ENCODE measurements at regions not wholly inside any gene's neighbourhood (a gene's known extent, or its start where the extent isn't known, plus 50 kb on each side); places are given as distances from the start of the nearest gene placed in this dataset.

- peaks cover 10% of the 10 kb centered on the region for H3K4me1 ChIP-seq (ENCODE audit: control insufficient read depth, extremely low read depth, insufficient read depth, low read length)
- dilution Hi-C loops (cut with MboI; ENCODE audit: extremely low pct_ligation_motif_present, low sequenced_read_pairs) = no loop called here
- H3K9me1 ChIP-seq (ENCODE audit: control insufficient read depth, extremely low read depth, insufficient read depth, low read length) = no peaks in the 10 kb centered on the region
- peak; percentile 94 for FAIRE-seq
- H3K4me3 ChIP-seq (ENCODE audit: control insufficient read depth in 2 of 3, extremely low read depth in 1 of 3, insufficient read depth in 2 of 3, low read depth in 1 of 3, low read length in 3 of 3) = no peak overlapping the region
- no peaks in the 10 kb centered on the region for H3K36me3 ChIP-seq (ENCODE audit: control insufficient read depth in 2 of 2, extremely low read depth in 1 of 2, insufficient read depth in 2 of 2, low read length in 2 of 2)
- H3K27me3 ChIP-seq (ENCODE audit: control insufficient read depth, extremely low read depth, insufficient read depth, low read length) = no peaks in the 10 kb centered on the region
- DNase-seq (ENCODE audit: low read depth, low spot score) = no peak
- H2AFZ ChIP-seq (ENCODE audit: control insufficient read depth, low read length) = peak overlapping the region; percentile 46
- H3K9ac ChIP-seq (ENCODE audit: control insufficient read depth, extremely low read depth, insufficient read depth, low read length) = no peak overlapping the region
- H3K79me2 ChIP-seq (ENCODE audit: control insufficient read depth, insufficient read depth, low read length) = no peaks in the 10 kb centered on the region
- TF ChIP-seq EZH2 (IDR thresholded peaks at IDR 0.05; ENCODE audit: low read length) = no peak
- TF ChIP-seq CTCF (optimal IDR thresholded peaks at IDR 0.05 in 1 of 3, IDR thresholded peaks at IDR 0.05 in 1 of 3, conservative IDR thresholded peaks at IDR 0.05 in 1 of 3; ENCODE audit: extremely low read depth in 1 of 3, insufficient read depth in 2 of 3, low read length in 3 of 3) = no peak
- H4K20me1 ChIP-seq (ENCODE audit: control insufficient read depth, extremely low read depth, insufficient read depth, low read length) = no peaks in the 10 kb centered on the region
- H3K9me3 ChIP-seq (ENCODE audit: control insufficient read depth, low read depth, low read length) = no peaks in the 10 kb centered on the region
- no peak overlapping the region for H3K27ac ChIP-seq (ENCODE audit: control insufficient read depth, insufficient read depth, low read length)
- peak overlapping the region; percentile 56 for H3K4me2 ChIP-seq (ENCODE audit: control insufficient read depth, extremely low read depth, insufficient read depth, low read depth, low read length)
Measured at GRCh38 chr4:123200051-123200940, 196.3 kb upstream of the SPRY1 start.

GRCh38 chr4:123204737-123205136 lies 191.9 kb upstream of the SPRY1 start:
- no peaks in the 10 kb centered on the region for H3K9me1 ChIP-seq (ENCODE audit: control insufficient read depth, extremely low read depth, insufficient read depth, low read length)
- no peaks in the 10 kb centered on the region for H3K36me3 ChIP-seq (ENCODE audit: control insufficient read depth in 2 of 2, extremely low read depth in 1 of 2, insufficient read depth in 2 of 2, low read length in 2 of 2)
- TF ChIP-seq EZH2 (IDR thresholded peaks at IDR 0.05; ENCODE audit: low read length) (no peak), CTCF (optimal IDR thresholded peaks at IDR 0.05 in 1 of 3, IDR thresholded peaks at IDR 0.05 in 1 of 3, conservative IDR thresholded peaks at IDR 0.05 in 1 of 3; ENCODE audit: extremely low read depth in 1 of 3, insufficient read depth in 2 of 3, low read length in 3 of 3) (no peak)
- H3K27ac ChIP-seq (ENCODE audit: control insufficient read depth, insufficient read depth, low read length) = no peak overlapping the region
- H3K9ac ChIP-seq (ENCODE audit: control insufficient read depth, extremely low read depth, insufficient read depth, low read length) = no peak overlapping the region
- peaks cover 10% of the 10 kb centered on the region for H3K4me1 ChIP-seq (ENCODE audit: control insufficient read depth, extremely low read depth, insufficient read depth, low read length)
- no peaks in the 10 kb centered on the region for H4K20me1 ChIP-seq (ENCODE audit: control insufficient read depth, extremely low read depth, insufficient read depth, low read length)
- H2AFZ ChIP-seq (ENCODE audit: control insufficient read depth, low read length) = no peak overlapping the region
- dilution Hi-C loops (cut with MboI; ENCODE audit: extremely low pct_ligation_motif_present, low sequenced_read_pairs) = no loop called here
- H3K27me3 ChIP-seq (ENCODE audit: control insufficient read depth, extremely low read depth, insufficient read depth, low read length) = no peaks in the 10 kb centered on the region
- FAIRE-seq (no peak), DNase-seq (ENCODE audit: low read depth, low spot score) (no peak)
- H3K79me2 ChIP-seq (ENCODE audit: control insufficient read depth, insufficient read depth, low read length) = no peaks in the 10 kb centered on the region
- no peaks in the 10 kb centered on the region for H3K9me3 ChIP-seq (ENCODE audit: control insufficient read depth, low read depth, low read length)
- no peak overlapping the region for H3K4me2 ChIP-seq (ENCODE audit: control insufficient read depth, extremely low read depth, insufficient read depth, low read depth, low read length)
- H3K4me3 ChIP-seq (ENCODE audit: control insufficient read depth in 2 of 3, extremely low read depth in 1 of 3, insufficient read depth in 2 of 3, low read depth in 1 of 3, low read length in 3 of 3) = no peak overlapping the region

Measured in keratinocyte (primary cell).